Esophagus muscularis mucosa (tissue), 4 donors: ENCODE measurements at regions not wholly inside any gene's neighbourhood (a gene's known extent, or its start where the extent isn't known, plus 50 kb on each side); places are given as distances from the start of the nearest gene placed in this dataset.
"Not testable (repeated sequence)": the region's sequence is repeated elsewhere in the genome, so short reads cannot be mapped to it uniquely, and the experiment has no call there.

Experiments
- DNase-seq: peaks from one replicate; pipeline ENCODE4 v3.0.0-alpha.2; 2017; ENCODE audit errors: extremely low spot score
- H3K27ac ChIP-seq, 4 donors: fragments of 200-600 bp; sonication (generic); replicated peaks in 1 of 4; 1 replicate in 3 of 4; 2 replicates in 1 of 4; pipeline ENCODE4 v1.5.1; 2016 to 2019; ENCODE audit warnings: mild to moderate bottlenecking in 1 of 4
- H3K27me3 ChIP-seq, 4 donors: fragments of 200-600 bp; sonication (generic); one replicate each; pipeline versions ENCODE4 v1.5.1 to v1.6.0; 2016 to 2019
- H3K36me3 ChIP-seq, 4 donors: fragments of 200-600 bp; sonication (generic); one replicate each; pipeline ENCODE4 v1.5.1; 2016 to 2019
- H3K4me1 ChIP-seq, 4 donors: fragments of 200-600 bp; sonication (generic); one replicate each; pipeline ENCODE4 v1.5.1; 2016 to 2019
- H3K4me3 ChIP-seq, 4 donors: fragments of 200-600 bp; sonication (generic); 1 replicate in 2 of 4; 2 replicates in 2 of 4; pipeline ENCODE4 v1.5.1; 2016 to 2019; ENCODE audit warnings: mild to moderate bottlenecking in 4 of 4, moderate library complexity in 1 of 4
- H3K9me3 ChIP-seq, 4 donors: fragments of 200-600 bp; sonication (generic); 1 replicate in 3 of 4; 2 replicates in 1 of 4; pipeline ENCODE4 v1.5.1; 2016 to 2019
- WGBS: methylation state at CpG from one replicate; pipeline ENCODE4 v1.1.5; 2018; 5-methylcytosine and 5-hydroxymethylcytosine counted together
- intact Hi-C: fragments of 100-400 bp; cut with DNase I; formaldehyde crosslinking; loops from one replicate; pipeline ENCODE4 v1.15.1; 2023

- H3K27ac ChIP-seq, H3K27me3 ChIP-seq, H3K4me1 ChIP-seq, H3K9me3 ChIP-seq, H3K36me3 ChIP-seq, intact Hi-C loops, H3K4me3 ChIP-seq: not testable (repeated sequence)
- WGBS = 100% methylated on average over 2 of the region's 7 CpGs
- DNase-seq = peak; percentile 29
These were observed 109.6 kb downstream of the NBPF8 start for GRCh38 chr1:120524416-120524815.

DNA sequence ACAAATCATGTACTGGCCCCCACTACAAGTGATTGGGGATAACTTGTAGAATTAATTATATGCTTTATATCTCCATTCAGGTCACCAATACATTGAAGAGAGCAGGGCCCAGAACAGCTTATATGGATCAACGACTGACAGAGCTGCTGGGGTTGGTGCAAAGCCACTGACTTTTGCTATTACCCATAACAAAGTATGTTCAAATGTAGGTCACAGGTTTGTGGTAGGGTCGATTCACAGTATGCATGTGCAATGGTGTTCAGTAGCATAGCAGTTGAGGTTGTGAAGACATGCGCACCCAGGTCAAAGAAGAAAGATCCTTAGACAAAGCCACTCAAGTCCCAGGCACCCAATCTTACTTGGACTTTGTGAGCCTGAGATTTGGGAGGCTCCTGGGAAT is 110.6 kb downstream of the NBPF8 start:
- H3K36me3 ChIP-seq, H3K9me3 ChIP-seq, H3K27ac ChIP-seq, DNase-seq, H3K4me3 ChIP-seq, intact Hi-C loops, H3K4me1 ChIP-seq, H3K27me3 ChIP-seq: not testable (repeated sequence)
- WGBS = 93% methylated on average over 3 of the region's 3 CpGs

DNA sequence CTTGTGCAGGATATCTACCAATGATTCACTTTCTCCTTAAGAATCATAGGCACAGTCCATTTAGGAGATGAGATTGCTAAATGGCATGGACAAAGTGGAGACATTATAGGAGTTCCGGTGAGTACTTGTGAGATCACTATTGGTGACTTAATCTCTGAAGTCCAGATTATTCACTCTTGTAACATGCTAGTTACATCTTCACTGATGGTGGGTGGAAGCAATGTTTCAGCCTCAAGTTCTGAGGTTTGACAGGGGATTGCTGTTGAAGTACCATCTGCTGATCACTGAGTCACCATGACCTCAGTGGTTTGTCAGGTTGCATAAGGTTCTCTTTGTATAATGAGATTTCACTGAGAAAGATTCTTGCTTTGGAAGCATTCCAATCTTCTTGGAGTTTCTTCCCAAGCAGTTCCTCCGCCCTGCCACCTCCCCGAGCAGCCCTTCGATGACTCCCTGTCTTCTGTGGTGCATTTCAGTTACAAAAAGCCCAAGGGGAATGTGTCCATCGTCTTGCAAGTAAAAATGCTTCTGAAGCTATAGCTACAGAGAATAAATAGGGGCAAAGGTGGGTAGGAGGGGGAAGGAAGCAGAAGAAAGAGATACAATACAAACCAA is 114.7 kb downstream of the NBPF8 start:
- H3K4me1 ChIP-seq, intact Hi-C loops, H3K27ac ChIP-seq, H3K9me3 ChIP-seq, H3K4me3 ChIP-seq, H3K36me3 ChIP-seq, H3K27me3 ChIP-seq, DNase-seq: not testable (repeated sequence)
- WGBS = 69% methylated on average over 4 of the region's 5 CpGs

GRCh38 chr1:120531455-120531854 is 116.6 kb downstream of the NBPF8 start:
- H3K9me3 ChIP-seq, H3K27me3 ChIP-seq, intact Hi-C loops, DNase-seq, H3K36me3 ChIP-seq, H3K4me3 ChIP-seq, H3K27ac ChIP-seq, H3K4me1 ChIP-seq: not testable (repeated sequence)
- WGBS = 100% methylated on average over 1 of the region's 3 CpGs

DNA sequence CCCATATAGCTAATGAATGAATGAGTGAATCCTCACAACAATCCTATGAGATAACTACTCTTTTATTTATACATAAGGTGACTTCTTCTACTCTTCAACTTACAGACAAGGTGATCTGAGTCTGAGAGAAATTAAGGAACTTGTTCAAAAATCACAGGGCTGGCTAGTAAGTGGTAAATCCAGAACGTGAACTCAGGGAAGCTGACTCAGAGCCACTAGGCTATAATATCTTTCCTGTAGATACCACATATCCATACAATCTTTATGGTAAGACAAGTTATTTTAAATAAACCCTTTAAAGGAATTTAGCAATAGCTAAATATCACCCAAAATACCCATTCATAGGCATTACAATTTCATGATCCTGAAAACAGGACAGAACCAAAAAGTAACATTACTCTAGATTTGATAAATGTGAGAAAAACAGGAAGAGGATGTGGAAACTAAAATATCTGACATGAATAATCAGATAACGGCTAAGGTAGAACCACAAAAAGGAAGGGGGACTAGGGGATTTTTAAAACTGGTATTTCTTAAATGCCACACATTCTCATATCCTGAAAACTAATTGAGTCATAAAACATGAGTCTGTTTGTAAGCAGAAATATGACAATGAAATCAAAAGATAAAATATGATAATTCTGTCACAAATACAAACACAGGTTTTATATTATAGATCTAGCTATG is 119.7 kb downstream of the NBPF8 start:
- H3K27ac ChIP-seq, H3K9me3 ChIP-seq, H3K4me1 ChIP-seq, intact Hi-C loops, H3K27me3 ChIP-seq, DNase-seq, H3K4me3 ChIP-seq, H3K36me3 ChIP-seq: not testable (repeated sequence)
- 61% methylated on average over 2 of the region's 2 CpGs for WGBS

- H3K4me3 ChIP-seq, intact Hi-C loops, H3K36me3 ChIP-seq, H3K27ac ChIP-seq, H3K4me1 ChIP-seq, H3K9me3 ChIP-seq, H3K27me3 ChIP-seq, DNase-seq: not testable (repeated sequence)
- 91% methylated on average over 1 of the region's 1 CpG for WGBS
These were observed 120.2 kb downstream of the NBPF8 start for GRCh38 chr1:120535052-120535451.

- WGBS = 83% methylated on average over 1 of the region's 5 CpGs
- H3K27me3 ChIP-seq, DNase-seq, H3K9me3 ChIP-seq, intact Hi-C loops, H3K27ac ChIP-seq, H3K4me1 ChIP-seq, H3K4me3 ChIP-seq: not testable (repeated sequence)
- H3K36me3 ChIP-seq = peaks cover 0 to 14% (median 5%) of the 10 kb centered on the region in 4 donors
These were observed 126.6 kb downstream of the NBPF8 start for GRCh38 chr1:120541394-120541793.

DNA sequence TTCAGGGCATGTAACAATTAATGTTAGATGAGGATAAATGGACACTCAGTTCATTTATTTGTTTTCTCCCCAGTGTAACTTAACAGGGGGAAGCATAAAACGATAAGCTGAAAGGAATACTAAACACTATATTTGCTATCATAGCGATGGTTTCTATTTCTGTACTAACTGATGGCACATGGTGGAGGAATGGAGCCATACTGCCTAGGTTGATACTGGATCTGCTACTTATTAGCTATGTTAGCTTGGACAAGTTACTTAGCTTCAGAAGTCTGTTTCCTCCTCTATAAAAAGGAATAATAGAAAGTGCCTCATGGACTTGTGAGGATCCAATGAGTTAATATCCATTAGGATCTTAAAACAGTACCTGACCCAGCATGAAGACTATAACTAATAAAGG is 127.5 kb downstream of the NBPF8 start:
- H3K27me3 ChIP-seq, H3K9me3 ChIP-seq, DNase-seq, H3K4me3 ChIP-seq, intact Hi-C loops, H3K27ac ChIP-seq, H3K4me1 ChIP-seq: not testable (repeated sequence)
- WGBS = no CpG with 5 or more reads among the region's 2 CpGs
- H3K36me3 ChIP-seq = peaks cover 0 to 19% (median 5%) of the 10 kb centered on the region in 4 donors

- H3K27ac ChIP-seq, DNase-seq, H3K4me1 ChIP-seq, intact Hi-C loops, H3K4me3 ChIP-seq, H3K27me3 ChIP-seq, H3K9me3 ChIP-seq: not testable (repeated sequence)
- WGBS = 50% methylated on average over 1 of the region's 2 CpGs
- peaks cover 0 to 25% (median 10%) of the 10 kb centered on the region in 4 donors for H3K36me3 ChIP-seq
These were observed 128.1 kb downstream of the NBPF8 start for GRCh38 chr1:120542940-120543339.
